ENCODE measurements at regions not wholly inside any gene's neighbourhood (a gene's known extent, or its start where the extent isn't known, plus 50 kb on each side); places are given as distances from the start of the nearest gene placed in this dataset.

- H3K27ac ChIP-seq (replicated peaks), result no peak overlapping the region
- no peaks in the 10 kb centered on the region for H3K36me3 ChIP-seq
- DNase-seq, result no peak
- no peak for TF ChIP-seq CTCF (IDR thresholded peaks at IDR 0.05; ENCODE audit: borderline replicate concordance)
- H3K27me3 ChIP-seq (ENCODE audit: low read depth), result no peaks in the 10 kb centered on the region
- H3K9me3 ChIP-seq (replicated peaks), result no peaks in the 10 kb centered on the region
- intact Hi-C loops (cut with micrococcal nuclease), result no loop called here
- H3K4me3 ChIP-seq, result no peak overlapping the region
- H3K4me1 ChIP-seq, result no peaks in the 10 kb centered on the region
These were observed 678.4 kb upstream of the GRM7 start for GRCh38 chr3:6182476-6182875.

- Histone ChIP-seq H3K36me3 (no peaks in the 10 kb centered on the region), H3K9me3 (replicated peaks) (no peaks in the 10 kb centered on the region), H3K4me3 (no peak overlapping the region), H3K27ac (replicated peaks) (no peak overlapping the region), H3K4me1 (no peaks in the 10 kb centered on the region), H3K27me3 (ENCODE audit: low read depth) (no peaks in the 10 kb centered on the region)
- no peak for TF ChIP-seq CTCF (IDR thresholded peaks at IDR 0.05; ENCODE audit: borderline replicate concordance)
- no peak for DNase-seq
- intact Hi-C loops (cut with micrococcal nuclease), result no loop called here
These were observed 678.0 kb upstream of the GRM7 start for GRCh38 chr3:6182909-6183308.

GRCh38 chr3:6189384-6189783, 671.5 kb upstream of the GRM7 start:
- H3K9me3 ChIP-seq (replicated peaks), result peaks cover 26% of the 10 kb centered on the region
- no peaks in the 10 kb centered on the region for H3K36me3 ChIP-seq
- DNase-seq, result no peak
- intact Hi-C loops (cut with micrococcal nuclease), result no loop called here
- H3K4me1 ChIP-seq, result no peaks in the 10 kb centered on the region
- H3K27ac ChIP-seq (replicated peaks), result no peak overlapping the region
- TF ChIP-seq CTCF (IDR thresholded peaks at IDR 0.05; ENCODE audit: borderline replicate concordance), result no peak
- no peaks in the 10 kb centered on the region for H3K27me3 ChIP-seq (ENCODE audit: low read depth)
- no peak overlapping the region for H3K4me3 ChIP-seq

- Histone ChIP-seq H3K27me3 (ENCODE audit: low read depth) (no peaks in the 10 kb centered on the region), H3K4me1 (no peaks in the 10 kb centered on the region), H3K36me3 (no peaks in the 10 kb centered on the region), H3K27ac (replicated peaks) (no peak overlapping the region), H3K9me3 (replicated peaks) (no peaks in the 10 kb centered on the region), H3K4me3 (no peak overlapping the region)
- no peak for TF ChIP-seq CTCF (IDR thresholded peaks at IDR 0.05; ENCODE audit: borderline replicate concordance)
- intact Hi-C loops (cut with micrococcal nuclease), result no loop called here
- DNase-seq, result no peak
These were observed 656.0 kb upstream of the GRM7 start for GRCh38 chr3:6204891-6205290.

GRCh38 chr3:6216135-6217026, 644.5 kb upstream of the GRM7 start:
- Histone ChIP-seq H3K27ac (replicated peaks) (no peak overlapping the region), H3K9me3 (replicated peaks) (no peaks in the 10 kb centered on the region), H3K36me3 (no peaks in the 10 kb centered on the region), H3K27me3 (ENCODE audit: low read depth) (no peaks in the 10 kb centered on the region), H3K4me1 (no peaks in the 10 kb centered on the region), H3K4me3 (no peak overlapping the region)
- TF ChIP-seq CTCF (IDR thresholded peaks at IDR 0.05; ENCODE audit: borderline replicate concordance), result no peak
- no peak for DNase-seq
- intact Hi-C loops (cut with micrococcal nuclease), result no loop called here

Data from left ventricle myocardium inferior (tissue), 1 donor.